HEK293T (cell line): ENCODE measurements at regions not wholly inside any gene's neighbourhood (a gene's known extent, or its start where the extent isn't known, plus 50 kb on each side); places are given as distances from the start of the nearest gene placed in this dataset.

Experiments used
- BHLHE40 ChIP-seq: fragments of 450-650 bp; IDR thresholded peaks from 2 replicates; pipeline ENCODE4 v1.6.1; 2016; ENCODE audit warnings: mild to moderate bottlenecking, moderate library complexity, borderline replicate concordance
- FOXA1 ChIP-seq: fragments of 450-650 bp; IDR thresholded peaks from 2 replicates; pipeline ENCODE4 v1.6.1; 2016; ENCODE audit warnings: mild to moderate bottlenecking
- FOXK2 ChIP-seq: fragments of 450-650 bp; IDR thresholded peaks from 2 replicates; pipeline ENCODE4 v1.6.1; 2016; ENCODE audit warnings: mild to moderate bottlenecking
- FOXM1 ChIP-seq: fragments of 450-650 bp; IDR thresholded peaks from 2 replicates; pipeline ENCODE4 v1.6.1; 2017; ENCODE audit warnings: mild to moderate bottlenecking, borderline replicate concordance
- L3MBTL2 ChIP-seq: fragments of 450-650 bp; conservative IDR thresholded peaks from 2 replicates; pipeline ENCODE4 v1.6.1; 2016; ENCODE audit warnings: mild to moderate bottlenecking
- SP1 ChIP-seq: fragments of 450-650 bp; IDR thresholded peaks from 2 replicates; pipeline ENCODE4 v1.6.1; 2017
- SUZ12 ChIP-seq: fragments of 450-650 bp; IDR thresholded peaks from 2 replicates; pipeline ENCODE4 v1.6.1; 2016; ENCODE audit warnings: mild to moderate bottlenecking
- ZNF384 ChIP-seq: fragments of 450-650 bp; IDR thresholded peaks from 2 replicates; pipeline ENCODE4 v1.6.1; 2016

GRCh38 chr17:68684949-68685357, 83.8 kb upstream of the FAM20A start:
- no peak for TF ChIP-seq ZNF384
- TF ChIP-seq SP1: no peak
- no peak for TF ChIP-seq SUZ12
- TF ChIP-seq L3MBTL2: no peak
- no peak for TF ChIP-seq FOXA1
- TF ChIP-seq FOXM1: no peak
- TF ChIP-seq BHLHE40: no peak
- no peak for TF ChIP-seq FOXK2
